ENCODE measurements at regions not wholly inside any gene's neighbourhood (a gene's known extent, or its start where the extent isn't known, plus 50 kb on each side); places are given as distances from the start of the nearest gene placed in this dataset.
A peak's percentile ranks its signal among the peaks of the same experiment; 100 is the strongest.

- Histone ChIP-seq H3K4me1 (ENCODE audit: control insufficient read depth, insufficient read depth, low read length) (no peaks in the 10 kb centered on the region), H3K27me3 (replicated peaks in 1 of 2; ENCODE audit: control insufficient read depth in 2 of 2, insufficient read depth in 2 of 2, low read length in 1 of 2) (no peaks in the 10 kb centered on the region), H2AFZ (ENCODE audit: control insufficient read depth, low read depth, low read length) (no peak overlapping the region), H3K4me2 (ENCODE audit: control insufficient read depth, insufficient read depth) (no peak overlapping the region), H3K4me3 (no peak overlapping the region), H3K79me2 (ENCODE audit: control insufficient read depth, insufficient read depth, low read length) (no peaks in the 10 kb centered on the region), H3K27ac (ENCODE audit: control insufficient read depth, insufficient read depth) (no peak overlapping the region), H4K20me1 (ENCODE audit: control insufficient read depth, insufficient read depth) (no peaks in the 10 kb centered on the region), H3K36me3 (ENCODE audit: control insufficient read depth in 2 of 2, insufficient read depth in 2 of 2, low read length in 1 of 2) (no peaks in the 10 kb centered on the region), H3K9ac (ENCODE audit: control insufficient read depth, insufficient read depth, low read length) (no peak overlapping the region), H3K9me3 (replicated peaks; ENCODE audit: control insufficient read depth, insufficient read depth, low read length) (no peaks in the 10 kb centered on the region)
- no peak for ATAC-seq
- no peak for FAIRE-seq
- no peak for DNase-seq (ENCODE audit: low read depth, low spot score)
- 31% methylated on average over 4 of the region's 4 CpGs for WGBS (ENCODE audit: insufficient coverage, insufficient replicate concordance, low lambda C conversion rate, missing lambda C conversion rate)
- CTCF ChIA-PET: no interaction called here
- SMC1A ChIA-PET (ENCODE audit: uncharacterized antibody, unreplicated experiment): no interaction called here
- RAD21 ChIA-PET (ENCODE audit: unreplicated experiment): no interaction called here
- intact Hi-C loops (cut with micrococcal nuclease; ENCODE audit: unreplicated experiment) (no loop called here), in situ Hi-C loops (cut with MboI) (no loop called here)
- BruUV-seq (replicated peaks): no TSS peak
- TF ChIP-seq REST (IDR thresholded peaks at IDR 0.05; ENCODE audit: low read depth, low read length) (peak; percentile 57), ZNF622 (IDR thresholded peaks at IDR 0.05) (no peak)
- POLR2A ChIA-PET: no interaction called here
Measured at GRCh38 chr2:41197781-41198180, 745.9 kb upstream of the SLC8A1 start.

- SMC1A ChIA-PET (ENCODE audit: uncharacterized antibody, unreplicated experiment): interaction anchor here (0.6 to 1.1 kb wide), 2 partner anchors 13 to 53 kb away, joined by 3 read pairs; no protein-coding TSS in a partner anchor
- WGBS (ENCODE audit: insufficient coverage, insufficient replicate concordance, low lambda C conversion rate, missing lambda C conversion rate): 29% methylated on average over 1 of the region's 1 CpG
- H3K27me3 ChIP-seq (replicated peaks in 1 of 2; ENCODE audit: control insufficient read depth in 2 of 2, insufficient read depth in 2 of 2, low read length in 1 of 2): no peaks in the 10 kb centered on the region
- H3K27ac ChIP-seq (ENCODE audit: control insufficient read depth, insufficient read depth): no peak overlapping the region
- H3K9ac ChIP-seq (ENCODE audit: control insufficient read depth, insufficient read depth, low read length): no peak overlapping the region
- H3K4me2 ChIP-seq (ENCODE audit: control insufficient read depth, insufficient read depth): no peak overlapping the region
- RAD21 ChIA-PET (ENCODE audit: unreplicated experiment): no interaction called here
- no peaks in the 10 kb centered on the region for H3K9me3 ChIP-seq (replicated peaks; ENCODE audit: control insufficient read depth, insufficient read depth, low read length)
- ATAC-seq (no peak), DNase-seq (ENCODE audit: low read depth, low spot score) (no peak), FAIRE-seq (no peak)
- H2AFZ ChIP-seq (ENCODE audit: control insufficient read depth, low read depth, low read length): no peak overlapping the region
- no peak overlapping the region for H3K4me3 ChIP-seq
- intact Hi-C loops (cut with micrococcal nuclease; ENCODE audit: unreplicated experiment): no loop called here
- BruUV-seq (replicated peaks): no TSS peak
- CTCF ChIA-PET: no interaction called here
- H4K20me1 ChIP-seq (ENCODE audit: control insufficient read depth, insufficient read depth): no peaks in the 10 kb centered on the region
- H3K4me1 ChIP-seq (ENCODE audit: control insufficient read depth, insufficient read depth, low read length): no peaks in the 10 kb centered on the region
- in situ Hi-C loops (cut with MboI): no loop called here
- TF ChIP-seq IRF5 (IDR thresholded peaks at IDR 0.05; ENCODE audit: borderline replicate concordance): no peak
- TF ChIP-seq JUND (IDR thresholded peaks at IDR 0.05; ENCODE audit: low read depth, low read length): no peak
- H3K79me2 ChIP-seq (ENCODE audit: control insufficient read depth, insufficient read depth, low read length): no peaks in the 10 kb centered on the region
- POLR2A ChIA-PET: no interaction called here
- H3K36me3 ChIP-seq (ENCODE audit: control insufficient read depth in 2 of 2, insufficient read depth in 2 of 2, low read length in 1 of 2): no peaks in the 10 kb centered on the region
Measured at GRCh38 chr2:41199334-41199733, 747.4 kb upstream of the SLC8A1 start.

Measured in GM12878 (cell line).